Central memory CD4-positive, alpha-beta T cell (primary cell): ENCODE measurements at regions not wholly inside any gene's neighbourhood (a gene's known extent, or its start where the extent isn't known, plus 50 kb on each side); places are given as distances from the start of the nearest gene placed in this dataset.

ENCODE experiments used
- DNase-seq: peaks from one replicate; pipeline ENCODE4 v3.0.0; 2022

DNA sequence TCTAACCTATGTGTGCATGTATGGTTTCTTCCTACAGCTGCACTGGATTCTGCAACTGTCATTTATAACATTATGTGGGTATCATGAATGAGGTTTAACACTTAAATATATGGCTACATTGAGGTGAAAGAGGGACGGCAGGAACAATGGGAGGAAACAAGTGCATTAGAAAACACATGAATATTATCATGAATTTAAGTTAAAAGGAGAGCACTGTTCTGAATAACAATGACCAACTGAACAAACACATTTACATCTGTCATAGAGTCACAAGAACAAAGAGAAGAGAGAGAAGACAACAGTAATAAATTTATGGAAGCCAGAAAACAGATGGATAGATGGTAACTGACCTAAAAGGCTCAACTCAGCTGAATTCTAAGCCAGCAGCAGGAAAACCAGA lies 527.1 kb upstream of the DIPK2B start:
- no peak for DNase-seq

DNA sequence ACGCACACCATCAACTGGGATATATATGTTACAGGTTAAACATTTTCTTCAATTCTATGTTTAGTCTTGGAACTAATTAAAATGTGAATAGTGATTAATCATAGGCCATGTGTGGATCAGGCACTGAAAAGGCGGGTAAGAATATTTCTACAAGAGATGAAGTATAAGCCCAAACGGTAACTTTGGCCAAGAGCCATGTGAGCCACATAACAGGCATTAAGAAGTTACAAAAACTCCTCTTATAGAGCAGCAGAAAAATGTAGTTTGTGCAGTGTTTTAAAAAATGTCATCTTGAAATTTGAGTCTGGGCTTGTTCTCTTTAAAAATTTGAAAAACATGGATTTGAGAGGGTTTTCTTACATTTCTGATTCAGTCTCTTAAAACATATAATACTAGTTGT lies 521.8 kb upstream of the DIPK2B start:
- DNase-seq, result no peak

GRCh38 chrX:45719751-45720501 lies 519.2 kb upstream of the DIPK2B start:
- DNase-seq, result no peak

GRCh38 chrX:45718676-45719075 lies 518.0 kb upstream of the DIPK2B start:
- DNase-seq, result no peak

DNA sequence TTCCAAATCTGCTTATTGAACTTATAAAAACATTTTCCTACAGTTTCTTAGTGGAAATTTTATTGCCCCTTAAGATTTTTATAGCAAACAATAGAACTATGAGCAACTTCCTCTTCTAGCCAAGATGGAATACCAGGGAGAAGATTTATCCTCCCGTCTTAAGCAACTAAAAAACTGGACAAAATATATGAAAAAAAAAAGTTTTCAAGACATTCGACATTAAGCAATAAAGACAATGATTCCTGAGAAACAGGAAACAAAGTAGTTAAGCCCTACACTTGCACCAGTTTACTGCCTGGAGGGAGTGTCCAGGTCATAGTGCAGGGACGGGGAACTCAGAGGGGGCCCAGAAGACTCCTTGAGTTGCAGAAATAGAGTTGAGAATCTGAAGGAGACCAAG lies 516.1 kb upstream of the DIPK2B start:
- no peak for DNase-seq

GRCh38 chrX:45715748-45716147 lies 515.1 kb upstream of the DIPK2B start:
- DNase-seq, result no peak

DNA sequence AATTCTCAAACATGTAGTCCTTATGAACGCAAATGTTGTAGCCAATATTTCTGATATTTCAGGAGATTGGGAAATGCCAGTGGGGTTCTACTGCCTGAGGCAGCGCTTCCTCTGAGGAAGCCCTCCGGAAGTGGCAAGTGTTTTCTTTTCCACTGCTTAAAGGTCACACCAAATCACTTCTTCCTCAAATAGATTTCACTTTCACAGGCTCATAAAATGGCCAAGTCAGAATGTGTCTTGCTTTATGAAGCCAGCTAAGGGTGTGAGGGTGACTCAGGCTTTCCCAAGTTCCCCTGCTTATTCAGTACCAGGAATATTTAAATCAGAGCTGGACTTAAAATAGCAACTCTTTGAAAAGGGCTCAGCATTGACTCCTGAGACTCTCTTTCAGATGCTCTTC lies 514.2 kb upstream of the DIPK2B start:
- DNase-seq, result no peak

DNA sequence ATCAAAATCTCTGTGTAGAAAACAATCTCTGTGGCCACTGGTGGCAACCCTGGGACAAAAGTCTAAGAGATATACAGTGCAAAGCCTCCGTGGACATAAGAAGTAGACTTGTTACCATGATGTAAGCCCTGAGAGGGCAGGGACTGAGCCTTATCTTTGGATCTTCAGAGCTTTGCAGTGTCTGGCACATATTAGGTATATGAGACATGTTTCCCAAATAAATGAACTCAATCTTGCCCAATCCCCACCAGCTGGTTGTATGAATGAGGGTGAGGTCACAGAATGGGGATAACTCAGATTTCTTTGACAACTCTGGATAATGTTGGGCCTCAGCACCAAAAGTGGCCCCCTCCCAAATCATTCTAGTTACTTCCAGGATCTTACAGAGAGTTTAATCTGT lies 511.4 kb upstream of the DIPK2B start:
- DNase-seq, result no peak

DNA sequence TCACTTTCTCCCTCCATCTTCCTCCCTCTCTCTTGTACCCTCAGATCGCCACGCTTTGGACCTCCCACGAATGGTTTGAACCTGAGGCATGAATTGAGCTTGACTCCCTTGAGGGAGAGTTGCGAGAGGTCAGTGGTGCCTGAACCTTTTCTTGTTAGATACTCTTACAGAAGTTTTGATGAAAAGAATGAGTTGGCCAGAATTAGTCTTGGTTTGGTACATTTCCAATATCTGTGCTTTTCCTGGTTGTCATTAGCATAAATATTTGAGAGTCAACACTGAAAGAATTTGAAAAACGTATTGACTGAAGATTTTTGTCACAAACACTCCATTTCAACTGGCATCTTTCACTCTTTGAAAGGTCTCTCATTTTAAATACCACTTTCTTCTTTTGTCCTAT lies 510.6 kb upstream of the DIPK2B start:
- no peak for DNase-seq

DNA sequence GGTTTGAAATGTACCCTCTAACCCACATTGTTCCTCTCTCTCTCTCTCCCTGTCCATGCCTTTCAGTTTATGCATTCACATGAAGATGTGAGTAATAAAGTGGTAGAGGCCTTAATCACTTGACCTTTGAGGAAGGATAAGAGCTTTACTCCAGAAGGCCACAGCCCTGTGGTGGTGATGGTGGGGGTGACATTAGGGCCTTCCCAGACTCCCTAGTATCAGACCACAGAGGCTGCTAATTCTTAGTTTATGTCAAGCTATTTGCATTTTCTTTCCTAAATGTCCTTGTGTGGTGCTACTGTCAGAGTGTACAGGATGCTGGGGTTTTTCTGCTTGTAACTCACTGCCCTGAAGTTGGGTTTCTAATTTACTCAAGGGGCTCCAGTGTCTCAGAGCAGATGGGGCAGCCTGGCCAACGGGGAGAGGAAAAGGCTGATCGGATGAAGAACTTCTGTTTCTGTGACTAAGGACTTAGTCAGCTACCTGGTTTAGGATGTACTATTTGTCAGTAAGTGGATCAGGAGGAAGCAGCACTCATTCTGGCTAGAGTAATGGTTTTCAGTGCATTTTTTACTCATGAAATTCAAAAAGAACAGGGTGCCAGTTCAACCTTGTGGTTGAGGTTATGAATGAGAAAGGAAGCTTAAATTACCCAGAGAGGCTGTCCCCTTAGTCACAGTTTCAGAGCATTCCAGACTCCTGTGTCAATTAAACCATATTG lies 509.6 kb upstream of the DIPK2B start:
- no peak for DNase-seq

DNA sequence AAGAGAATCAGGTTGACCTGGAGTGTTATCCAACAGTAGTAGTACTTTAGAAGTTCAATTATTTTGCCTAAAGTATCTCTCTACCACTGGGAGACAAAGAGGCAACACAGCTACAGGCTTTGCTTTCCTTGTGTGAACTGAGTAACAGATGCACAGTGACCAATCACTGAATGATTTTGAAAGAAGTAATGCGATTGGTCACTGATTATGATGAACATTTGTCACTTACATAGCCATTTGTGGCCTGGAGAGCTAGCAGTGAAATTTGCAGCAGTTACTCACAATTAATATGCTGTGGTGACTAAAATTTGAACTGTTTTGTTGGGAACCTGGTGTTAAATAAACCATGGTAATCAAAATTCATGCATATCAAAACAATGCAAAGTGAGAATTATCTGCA lies 508.7 kb upstream of the DIPK2B start:
- no peak for DNase-seq

- DNase-seq, result no peak
These were observed 498.5 kb upstream of the DIPK2B start for GRCh38 chrX:45699158-45699557.

- no peak for DNase-seq
These were observed 496.9 kb upstream of the DIPK2B start for GRCh38 chrX:45697591-45697990.

DNA sequence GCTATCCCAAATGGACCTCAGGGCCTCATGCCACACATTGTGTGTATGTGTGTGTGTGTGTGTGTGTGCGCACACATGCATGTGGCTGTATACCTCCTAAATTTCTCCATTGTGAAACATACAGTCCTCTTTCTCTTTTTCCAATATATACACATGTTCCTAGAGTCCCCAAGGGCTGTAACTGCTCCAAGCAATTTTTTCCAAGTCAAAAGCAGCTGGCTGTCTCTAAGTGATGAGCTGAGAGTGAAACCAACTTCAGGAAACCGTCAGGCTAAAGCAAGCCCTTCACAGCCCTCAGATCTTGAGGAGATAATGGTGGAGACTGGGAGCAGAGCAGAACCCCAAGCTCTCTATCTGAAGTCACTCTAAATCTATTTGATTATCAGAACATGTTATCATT lies 496.1 kb upstream of the DIPK2B start:
- DNase-seq, result no peak

DNA sequence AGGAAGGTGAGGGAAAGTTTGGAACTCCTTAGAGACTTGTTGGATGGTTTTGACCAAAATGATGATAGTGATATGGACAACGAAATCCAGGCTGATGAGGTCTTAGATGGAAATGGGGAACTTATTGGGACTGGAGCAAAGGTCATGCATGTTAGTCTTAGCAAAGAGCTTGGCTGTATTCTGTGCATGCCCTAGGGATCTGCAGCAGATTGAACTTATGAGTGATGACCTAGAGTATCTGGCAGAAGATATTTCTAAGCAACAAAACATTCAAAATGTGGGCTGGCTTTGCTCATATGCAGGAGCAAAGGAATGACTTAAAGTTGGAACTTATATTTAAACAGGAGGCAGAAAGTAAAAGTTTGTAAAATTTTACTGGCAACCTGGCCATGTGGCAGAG lies 489.3 kb upstream of the DIPK2B start:
- DNase-seq, result no peak

GRCh38 chrX:45683914-45684313 lies 483.2 kb upstream of the DIPK2B start:
- DNase-seq, result no peak

- DNase-seq, result no peak
These were observed 481.2 kb upstream of the DIPK2B start for GRCh38 chrX:45681891-45682290.

DNA sequence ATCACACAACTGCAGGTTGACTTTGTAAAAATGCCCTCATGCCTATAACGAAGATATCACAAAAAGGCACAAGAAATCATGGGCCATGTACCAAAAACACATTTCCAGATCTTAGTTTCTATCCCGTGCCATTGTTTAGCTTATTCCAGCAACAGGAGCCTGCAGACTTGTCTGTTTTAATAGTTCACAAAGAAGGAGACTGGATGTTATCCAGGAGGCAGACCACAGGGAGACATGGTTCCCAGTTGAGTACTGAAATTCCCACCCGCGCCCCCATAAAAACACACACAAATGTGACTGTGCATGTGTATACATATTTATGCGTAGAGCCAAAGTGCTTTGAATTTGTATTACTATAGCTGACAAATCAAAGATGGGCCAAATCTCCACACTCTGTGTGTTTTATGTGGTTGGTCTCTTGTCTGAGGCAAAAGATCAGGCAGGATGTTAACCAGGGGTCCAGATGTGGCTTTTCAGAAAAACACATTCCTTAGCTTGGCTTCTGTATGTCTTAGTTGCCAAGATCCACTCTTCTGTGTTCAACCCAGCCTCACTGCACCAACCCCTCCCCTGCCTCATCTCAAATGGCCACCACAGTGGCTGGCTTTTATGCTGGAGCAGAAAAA lies 469.2 kb upstream of the DIPK2B start:
- DNase-seq, result no peak

DNA sequence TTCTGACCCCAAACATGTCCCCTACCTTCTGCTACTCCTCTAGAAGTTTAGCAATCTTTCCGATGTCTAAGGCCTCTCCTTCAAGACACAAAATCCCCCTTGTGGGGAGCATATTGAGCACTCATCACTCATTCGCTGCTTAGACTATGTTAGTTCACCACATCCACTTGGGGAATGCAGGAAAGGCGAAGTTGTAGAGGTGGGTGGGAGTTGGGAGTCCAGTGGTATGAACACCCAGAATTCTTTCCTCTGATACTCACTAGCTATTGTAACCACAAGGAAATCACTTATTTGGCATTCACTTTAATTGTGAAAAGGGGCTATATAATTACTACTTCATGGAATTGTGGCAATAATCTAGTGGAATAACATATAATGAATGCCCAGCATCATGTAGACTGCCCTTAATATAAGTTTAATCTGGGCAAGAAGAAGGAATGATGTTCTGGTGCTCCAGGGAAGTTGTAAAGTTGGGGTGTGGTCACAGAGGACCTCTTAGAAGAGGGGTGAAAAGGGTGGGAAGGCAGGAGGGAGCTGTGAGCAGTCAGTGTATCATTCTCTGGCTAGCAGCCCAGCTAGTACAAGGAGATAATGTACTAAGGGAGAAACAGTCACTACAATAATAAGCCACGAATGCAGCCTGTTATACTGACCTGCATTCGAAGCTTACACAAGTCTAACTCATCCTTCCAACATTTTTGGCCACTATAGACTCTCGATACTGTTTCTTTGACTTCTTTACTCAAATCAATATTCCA lies 468.2 kb upstream of the DIPK2B start:
- DNase-seq, result no peak

- no peak for DNase-seq
These were observed 467.0 kb upstream of the DIPK2B start for GRCh38 chrX:45667666-45668065.

DNA sequence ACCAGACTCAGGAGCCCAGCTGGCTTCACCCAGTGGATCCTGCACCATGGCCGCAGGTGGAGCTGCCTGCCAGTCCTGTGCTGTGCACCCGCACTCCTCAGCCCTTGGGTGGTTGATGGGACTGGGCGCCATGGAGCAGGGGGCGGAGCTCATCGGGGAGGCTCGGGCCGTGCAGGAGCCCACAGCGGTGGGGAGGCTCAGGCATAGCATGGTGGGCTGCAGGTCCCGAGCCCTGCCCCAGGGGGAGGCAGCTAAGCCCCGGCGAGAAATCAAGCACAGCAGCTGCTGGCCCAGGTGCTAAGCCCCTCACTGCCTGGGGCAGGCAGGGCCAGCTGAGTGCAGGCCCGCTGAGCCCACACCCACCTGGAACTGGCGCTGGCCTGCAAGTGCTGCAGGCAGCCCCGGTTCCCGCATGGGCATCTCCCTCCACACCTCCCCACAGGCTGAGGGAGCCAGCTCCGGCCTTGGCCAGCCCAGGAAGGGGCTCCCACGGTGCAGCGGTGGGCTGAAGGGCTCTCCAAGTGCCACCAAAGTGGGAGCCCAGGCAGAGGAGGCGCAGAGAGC lies 464.1 kb upstream of the DIPK2B start:
- DNase-seq, result no peak

- DNase-seq, result no peak
These were observed 459.8 kb upstream of the DIPK2B start for GRCh38 chrX:45660477-45660876.

GRCh38 chrX:45633419-45633818 lies 432.7 kb upstream of the DIPK2B start:
- DNase-seq, result no peak
